Dendritic cell treated with granulocyte-macrophage colony-stimulating factor and Interleukin-4, amounts not matched to agents 40 ng/mL and 50 ng/mL, for 4 days (primary cell): ENCODE measurements at regions not wholly inside any gene's neighbourhood (a gene's known extent, or its start where the extent isn't known, plus 50 kb on each side); places are given as distances from the start of the nearest gene placed in this dataset.
"Not testable (repeated sequence)": the region's sequence is repeated elsewhere in the genome, so short reads cannot be mapped to it uniquely, and the experiment has no call there.

Source experiments
- H3K27ac Mint-ChIP-seq: one replicate; pipeline ENCODE4 v1.8.0; 2022; ENCODE audit warnings: mild to moderate bottlenecking, mixed read lengths
- H3K27me3 Mint-ChIP-seq: one replicate; pipeline ENCODE4 v1.8.0; 2022; ENCODE audit warnings: mild to moderate bottlenecking, mixed read lengths
- H3K36me3 Mint-ChIP-seq: one replicate; pipeline ENCODE4 v1.8.0; 2022; ENCODE audit warnings: low read depth, mixed read lengths
- H3K4me1 Mint-ChIP-seq: one replicate; pipeline ENCODE4 v1.8.0; 2022; ENCODE audit warnings: low read depth, mixed read lengths
- H3K4me3 Mint-ChIP-seq: one replicate; pipeline ENCODE4 v1.8.0; 2022; ENCODE audit warnings: mild to moderate bottlenecking, moderate library complexity, mixed read lengths
- H3K9me3 Mint-ChIP-seq: one replicate; pipeline ENCODE4 v1.8.0; 2022; ENCODE audit warnings: mixed read lengths
- intact Hi-C: fragments of 100-400 bp; cut with micrococcal nuclease; formaldehyde crosslinking; loops from one replicate; pipeline ENCODE4 v1.15.0; 2022

GRCh38 chr6:90678049-90678779 is 91.3 kb upstream of the MAP3K7 start:
- intact Hi-C loops = no loop called here
- Mint-ChIP-seq H3K36me3 (no peaks in the 10 kb centered on the region), H3K27me3 (no peaks in the 10 kb centered on the region), H3K27ac (no peak overlapping the region), H3K4me1 (no peaks in the 10 kb centered on the region), H3K9me3 (no peaks in the 10 kb centered on the region), H3K4me3 (no peak overlapping the region)

- Mint-ChIP-seq H3K4me1 (no peaks in the 10 kb centered on the region), H3K27me3 (no peaks in the 10 kb centered on the region), H3K27ac (no peak overlapping the region), H3K4me3 (no peak overlapping the region), H3K36me3 (no peaks in the 10 kb centered on the region), H3K9me3 (no peaks in the 10 kb centered on the region)
- intact Hi-C loops = no loop called here
Observed at GRCh38 chr6:90677440-90677839, 90.6 kb upstream of the MAP3K7 start.

GRCh38 chr6:90676516-90677300 is 89.8 kb upstream of the MAP3K7 start:
- Mint-ChIP-seq H3K27me3 (no peaks in the 10 kb centered on the region), H3K4me1 (no peaks in the 10 kb centered on the region), H3K27ac (no peak overlapping the region), H3K4me3 (no peak overlapping the region), H3K36me3 (no peaks in the 10 kb centered on the region), H3K9me3 (no peaks in the 10 kb centered on the region)
- intact Hi-C loops = no loop called here

- H3K27me3 Mint-ChIP-seq, H3K9me3 Mint-ChIP-seq, H3K4me3 Mint-ChIP-seq, H3K27ac Mint-ChIP-seq, H3K4me1 Mint-ChIP-seq, intact Hi-C loops, H3K36me3 Mint-ChIP-seq: not testable (repeated sequence)
Observed at GRCh38 chr6:90675107-90675506, 88.2 kb upstream of the MAP3K7 start.

GRCh38 chr6:90674077-90674476 is 87.2 kb upstream of the MAP3K7 start:
- H3K4me3 Mint-ChIP-seq, intact Hi-C loops, H3K27ac Mint-ChIP-seq, H3K27me3 Mint-ChIP-seq, H3K36me3 Mint-ChIP-seq, H3K4me1 Mint-ChIP-seq, H3K9me3 Mint-ChIP-seq: not testable (repeated sequence)

GRCh38 chr6:90669846-90670245 is 83.0 kb upstream of the MAP3K7 start:
- Mint-ChIP-seq H3K36me3 (no peaks in the 10 kb centered on the region), H3K27me3 (no peaks in the 10 kb centered on the region), H3K9me3 (no peaks in the 10 kb centered on the region), H3K4me1 (no peaks in the 10 kb centered on the region), H3K4me3 (no peak overlapping the region), H3K27ac (no peak overlapping the region)
- intact Hi-C loops = no loop called here

- no peaks in the 10 kb centered on the region for H3K9me3 Mint-ChIP-seq
- no peak overlapping the region for H3K27ac Mint-ChIP-seq
- H3K4me1 Mint-ChIP-seq = no peaks in the 10 kb centered on the region
- H3K27me3 Mint-ChIP-seq = no peaks in the 10 kb centered on the region
- no peaks in the 10 kb centered on the region for H3K36me3 Mint-ChIP-seq
- intact Hi-C loops = no loop called here
- no peak overlapping the region for H3K4me3 Mint-ChIP-seq
Observed at GRCh38 chr6:90669420-90669819, 82.5 kb upstream of the MAP3K7 start.

GRCh38 chr6:90668141-90668540 is 81.3 kb upstream of the MAP3K7 start:
- Mint-ChIP-seq H3K27me3 (no peaks in the 10 kb centered on the region), H3K4me3 (no peak overlapping the region), H3K9me3 (no peaks in the 10 kb centered on the region), H3K36me3 (no peaks in the 10 kb centered on the region), H3K27ac (no peak overlapping the region), H3K4me1 (no peaks in the 10 kb centered on the region)
- intact Hi-C loops = no loop called here

GRCh38 chr6:90663873-90664272 is 77.0 kb upstream of the MAP3K7 start:
- Mint-ChIP-seq H3K4me1 (no peaks in the 10 kb centered on the region), H3K27ac (no peak overlapping the region), H3K36me3 (no peaks in the 10 kb centered on the region), H3K9me3 (no peaks in the 10 kb centered on the region), H3K27me3 (no peaks in the 10 kb centered on the region), H3K4me3 (no peak overlapping the region)
- intact Hi-C loops = no loop called here

GRCh38 chr6:90663106-90663505 is 76.2 kb upstream of the MAP3K7 start:
- Mint-ChIP-seq H3K36me3 (no peaks in the 10 kb centered on the region), H3K4me3 (no peak overlapping the region), H3K9me3 (no peaks in the 10 kb centered on the region), H3K4me1 (no peaks in the 10 kb centered on the region), H3K27ac (no peak overlapping the region), H3K27me3 (no peaks in the 10 kb centered on the region)
- intact Hi-C loops = no loop called here

GRCh38 chr6:90660931-90661330 is 74.1 kb upstream of the MAP3K7 start:
- intact Hi-C loops = no loop called here
- Mint-ChIP-seq H3K4me1 (no peaks in the 10 kb centered on the region), H3K36me3 (no peaks in the 10 kb centered on the region), H3K9me3 (no peaks in the 10 kb centered on the region), H3K27me3 (no peaks in the 10 kb centered on the region), H3K4me3 (no peak overlapping the region), H3K27ac (no peak overlapping the region)

- Mint-ChIP-seq H3K27ac (no peak overlapping the region), H3K4me3 (no peak overlapping the region), H3K4me1 (no peaks in the 10 kb centered on the region), H3K36me3 (no peaks in the 10 kb centered on the region), H3K27me3 (no peaks in the 10 kb centered on the region), H3K9me3 (no peaks in the 10 kb centered on the region)
- intact Hi-C loops = no loop called here
Observed at GRCh38 chr6:90658497-90658896, 71.6 kb upstream of the MAP3K7 start.

GRCh38 chr6:90656325-90656724 is 69.5 kb upstream of the MAP3K7 start:
- no peak overlapping the region for H3K27ac Mint-ChIP-seq
- H3K9me3 Mint-ChIP-seq = no peaks in the 10 kb centered on the region
- intact Hi-C loops = no loop called here
- no peaks in the 10 kb centered on the region for H3K4me1 Mint-ChIP-seq
- no peaks in the 10 kb centered on the region for H3K36me3 Mint-ChIP-seq
- H3K27me3 Mint-ChIP-seq = no peaks in the 10 kb centered on the region
- no peak overlapping the region for H3K4me3 Mint-ChIP-seq

- Mint-ChIP-seq H3K27me3 (no peaks in the 10 kb centered on the region), H3K9me3 (no peaks in the 10 kb centered on the region), H3K4me1 (no peaks in the 10 kb centered on the region), H3K36me3 (no peaks in the 10 kb centered on the region), H3K27ac (no peak overlapping the region), H3K4me3 (no peak overlapping the region)
- intact Hi-C loops = no loop called here
Observed at GRCh38 chr6:90654806-90655205, 67.9 kb upstream of the MAP3K7 start.

- intact Hi-C loops = no loop called here
- Mint-ChIP-seq H3K9me3 (no peaks in the 10 kb centered on the region), H3K27me3 (no peaks in the 10 kb centered on the region), H3K27ac (no peak overlapping the region), H3K4me1 (no peaks in the 10 kb centered on the region), H3K36me3 (no peaks in the 10 kb centered on the region), H3K4me3 (no peak overlapping the region)
Observed at GRCh38 chr6:90654166-90654565, 67.3 kb upstream of the MAP3K7 start.
